ENCODE measurements at regions not wholly inside any gene's neighbourhood (a gene's known extent, or its start where the extent isn't known, plus 50 kb on each side); places are given as distances from the start of the nearest gene placed in this dataset.

- H3K4me3 ChIP-seq (ENCODE audit: low read length), result no peak overlapping the region
- no peak for TF ChIP-seq CTCF (IDR thresholded peaks at IDR 0.05; ENCODE audit: insufficient read depth, low read depth, low read length, missing control alignments)
- no peak for DNase-seq (ENCODE audit: low read depth)
Measured at GRCh38 chr10:128429835-128430513, 303.8 kb upstream of the MKI67 start.

- no peak overlapping the region for H3K4me3 ChIP-seq (ENCODE audit: low read length)
- TF ChIP-seq CTCF (IDR thresholded peaks at IDR 0.05; ENCODE audit: insufficient read depth, low read depth, low read length, missing control alignments), result no peak
- DNase-seq (ENCODE audit: low read depth), result no peak
Measured at GRCh38 chr10:128431083-128431482, 304.9 kb upstream of the MKI67 start.

- no peak overlapping the region for H3K4me3 ChIP-seq (ENCODE audit: low read length)
- no peak for DNase-seq (ENCODE audit: low read depth)
- no peak for TF ChIP-seq CTCF (IDR thresholded peaks at IDR 0.05; ENCODE audit: insufficient read depth, low read depth, low read length, missing control alignments)
Measured at GRCh38 chr10:128431506-128431905, 305.3 kb upstream of the MKI67 start.

- DNase-seq (ENCODE audit: low read depth), result no peak
- no peak for TF ChIP-seq CTCF (IDR thresholded peaks at IDR 0.05; ENCODE audit: insufficient read depth, low read depth, low read length, missing control alignments)
- H3K4me3 ChIP-seq (ENCODE audit: low read length), result no peak overlapping the region
Measured at GRCh38 chr10:128432011-128432410, 305.8 kb upstream of the MKI67 start.

- TF ChIP-seq CTCF (IDR thresholded peaks at IDR 0.05; ENCODE audit: insufficient read depth, low read depth, low read length, missing control alignments), result no peak
Measured at GRCh38 chr10:128432423-128432822, 306.2 kb upstream of the MKI67 start.

GRCh38 chr10:128435811-128436210 lies 309.6 kb upstream of the MKI67 start:
- no peak for DNase-seq (ENCODE audit: low read depth)
- H3K4me3 ChIP-seq (ENCODE audit: low read length), result no peak overlapping the region
- TF ChIP-seq CTCF (IDR thresholded peaks at IDR 0.05; ENCODE audit: insufficient read depth, low read depth, low read length, missing control alignments), result no peak

More at GRCh38 chr10:128432423-128432822, 306.2 kb upstream of the MKI67 start:
- H3K4me3 ChIP-seq (ENCODE audit: low read length), result no peak overlapping the region
- DNase-seq (ENCODE audit: low read depth), result no peak

GRCh38 chr10:128437786-128438345 lies 311.6 kb upstream of the MKI67 start:
- no peak overlapping the region for H3K4me3 ChIP-seq (ENCODE audit: low read length)
- no peak for DNase-seq (ENCODE audit: low read depth)
- TF ChIP-seq CTCF (IDR thresholded peaks at IDR 0.05; ENCODE audit: insufficient read depth, low read depth, low read length, missing control alignments), result no peak

Data from epithelial cell of esophagus (primary cell).